ENCODE measurements at regions not wholly inside any gene's neighbourhood (a gene's known extent, or its start where the extent isn't known, plus 50 kb on each side); places are given as distances from the start of the nearest gene placed in this dataset.

GRCh38 chr10:107740962-107741690, 576.6 kb upstream of the SORCS1 start (continued):
- TF ChIP-seq SP4 (IDR thresholded peaks at IDR 0.05; ENCODE audit: low read length) (no peak), POLR2A (IDR thresholded peaks at IDR 0.05; ENCODE audit: control extremely low read depth in 1 of 2, low read depth in 2 of 2, low read length in 2 of 2) (no peak), BACH1 (IDR thresholded peaks at IDR 0.05; ENCODE audit: low read length) (no peak)
